Prostate gland (tissue), 2 donors: ENCODE measurements at regions not wholly inside any gene's neighbourhood (a gene's known extent, or its start where the extent isn't known, plus 50 kb on each side); places are given as distances from the start of the nearest gene placed in this dataset.

Experiments
- POLR2A ChIP-seq: fragments of 450-650 bp; IDR thresholded peaks from one replicate; pipeline ENCODE4 v1.6.1; 2016; ENCODE audit warnings: antibody characterized with exemption, mild to moderate bottlenecking
- POLR2AphosphoS5 ChIP-seq: sonication (generic); formaldehyde crosslinking; IDR thresholded peaks from one replicate; pipeline ENCODE4 v1.6.1; 2017; ENCODE audit warnings: antibody characterized with exemption
- TF ChIP-seq, protein P1 (sequence below), 4 experiments: fragments of 200-600 bp in 2 of 4; fragments of 450-650 bp in 2 of 4; sonication (generic) in 2 of 4; IDR thresholded peaks; 1 replicate in 3 of 4; 2 replicates in 1 of 4; pipeline ENCODE4 v1.5.1; 2016 to 2019; ENCODE audit warnings: antibody characterized with exemption in 4 of 4, mild to moderate bottlenecking in 2 of 4, moderate library complexity in 2 of 4

DNA sequence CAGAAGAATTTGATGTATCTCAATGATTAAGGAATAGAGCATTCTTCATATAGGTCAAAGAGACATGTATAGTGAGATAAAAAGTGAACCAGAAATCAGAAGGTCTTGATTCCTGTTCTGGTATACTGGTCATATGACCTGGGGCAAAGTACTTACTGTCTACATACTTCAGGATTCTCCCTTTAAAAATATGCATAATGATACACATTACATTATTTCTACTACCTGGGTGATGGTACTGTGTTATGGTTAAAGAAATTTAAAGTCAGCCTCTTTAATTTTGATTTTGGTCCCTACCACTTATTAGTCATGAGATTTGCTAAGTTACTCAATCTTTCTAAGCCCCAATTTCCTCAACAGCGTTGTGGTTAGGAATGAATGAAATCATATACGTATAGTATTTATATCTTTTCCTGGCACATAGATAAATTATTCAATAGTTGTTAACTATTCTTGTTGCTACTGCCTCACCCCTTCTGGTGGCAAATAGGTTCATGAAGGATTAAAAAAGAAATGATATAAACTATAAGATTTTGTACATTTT lies 984.1 kb downstream of the TLE4 start:
- TF ChIP-seq, protein P1, sequence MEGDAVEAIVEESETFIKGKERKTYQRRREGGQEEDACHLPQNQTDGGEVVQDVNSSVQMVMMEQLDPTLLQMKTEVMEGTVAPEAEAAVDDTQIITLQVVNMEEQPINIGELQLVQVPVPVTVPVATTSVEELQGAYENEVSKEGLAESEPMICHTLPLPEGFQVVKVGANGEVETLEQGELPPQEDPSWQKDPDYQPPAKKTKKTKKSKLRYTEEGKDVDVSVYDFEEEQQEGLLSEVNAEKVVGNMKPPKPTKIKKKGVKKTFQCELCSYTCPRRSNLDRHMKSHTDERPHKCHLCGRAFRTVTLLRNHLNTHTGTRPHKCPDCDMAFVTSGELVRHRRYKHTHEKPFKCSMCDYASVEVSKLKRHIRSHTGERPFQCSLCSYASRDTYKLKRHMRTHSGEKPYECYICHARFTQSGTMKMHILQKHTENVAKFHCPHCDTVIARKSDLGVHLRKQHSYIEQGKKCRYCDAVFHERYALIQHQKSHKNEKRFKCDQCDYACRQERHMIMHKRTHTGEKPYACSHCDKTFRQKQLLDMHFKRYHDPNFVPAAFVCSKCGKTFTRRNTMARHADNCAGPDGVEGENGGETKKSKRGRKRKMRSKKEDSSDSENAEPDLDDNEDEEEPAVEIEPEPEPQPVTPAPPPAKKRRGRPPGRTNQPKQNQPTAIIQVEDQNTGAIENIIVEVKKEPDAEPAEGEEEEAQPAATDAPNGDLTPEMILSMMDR (IDR thresholded peaks at IDR 0.05), result no peak
- no peak for TF ChIP-seq POLR2AphosphoS5
- no peak for TF ChIP-seq POLR2A
